Muscle layer of colon (tissue), 2 donors: ENCODE measurements at regions not wholly inside any gene's neighbourhood (a gene's known extent, or its start where the extent isn't known, plus 50 kb on each side); places are given as distances from the start of the nearest gene placed in this dataset.

Experiments used
- H3K27ac ChIP-seq: one replicate; pipeline ENCODE4 v1.7.0; 2013; ENCODE audit warnings: low read depth, mild to moderate bottlenecking, low read length, moderate library complexity
- H3K27me3 ChIP-seq, 2 donors: one replicate each; pipeline ENCODE4 v1.7.0; 2013; ENCODE audit warnings: low read length in 2 of 2, mild to moderate bottlenecking in 2 of 2; ENCODE audit not compliant: insufficient read depth in 2 of 2, control insufficient read depth in 1 of 2
- H3K36me3 ChIP-seq: one replicate; pipeline ENCODE4 v1.7.0; 2013; ENCODE audit warnings: mild to moderate bottlenecking, low read length; ENCODE audit not compliant: insufficient read depth
- H3K4me1 ChIP-seq: one replicate; pipeline ENCODE4 v1.7.0; 2013; ENCODE audit warnings: mild to moderate bottlenecking, low read length; ENCODE audit not compliant: insufficient read depth
- H3K4me3 ChIP-seq, 2 donors: one replicate each; pipeline ENCODE4 v1.7.0; 2013; ENCODE audit warnings: low read length in 2 of 2, low read depth in 1 of 2, mild to moderate bottlenecking in 1 of 2, moderate library complexity in 1 of 2
- H3K9ac ChIP-seq: one replicate; pipeline ENCODE4 v1.7.0; 2013; ENCODE audit warnings: low read length
- H3K9me3 ChIP-seq: one replicate; pipeline ENCODE4 v1.7.0; 2013; ENCODE audit warnings: mild to moderate bottlenecking, low read length
- donor health status: abdominal sarcoma.
- donor health status: Adenocarcinoma of cecum.

DNA sequence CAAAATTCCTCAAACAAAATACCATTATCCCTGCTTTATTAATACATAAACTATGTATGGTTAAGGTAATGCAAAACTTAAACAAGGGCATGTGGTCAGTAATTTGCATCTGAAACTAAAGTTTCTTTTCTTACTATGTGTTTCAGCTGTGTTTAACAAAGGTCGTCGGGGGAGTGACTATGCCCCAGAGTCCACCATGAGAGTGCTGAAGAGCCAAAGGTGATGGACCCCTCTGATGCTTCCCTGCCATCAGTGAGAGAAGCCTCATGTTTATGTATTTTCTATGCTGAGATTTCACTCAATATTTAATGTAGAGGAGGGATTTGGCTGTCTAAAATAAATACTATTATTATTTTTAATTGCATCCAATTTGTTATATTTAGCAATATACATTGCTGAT, 707.2 kb upstream of the REG3G start:
- Histone ChIP-seq H3K27ac (no peak overlapping the region), H3K36me3 (no peaks in the 10 kb centered on the region), H3K9ac (no peak overlapping the region), H3K4me1 (no peaks in the 10 kb centered on the region), H3K9me3 (no peaks in the 10 kb centered on the region), H3K27me3 (no peaks in the 10 kb centered on the region), H3K4me3 (no peak overlapping the region)

DNA sequence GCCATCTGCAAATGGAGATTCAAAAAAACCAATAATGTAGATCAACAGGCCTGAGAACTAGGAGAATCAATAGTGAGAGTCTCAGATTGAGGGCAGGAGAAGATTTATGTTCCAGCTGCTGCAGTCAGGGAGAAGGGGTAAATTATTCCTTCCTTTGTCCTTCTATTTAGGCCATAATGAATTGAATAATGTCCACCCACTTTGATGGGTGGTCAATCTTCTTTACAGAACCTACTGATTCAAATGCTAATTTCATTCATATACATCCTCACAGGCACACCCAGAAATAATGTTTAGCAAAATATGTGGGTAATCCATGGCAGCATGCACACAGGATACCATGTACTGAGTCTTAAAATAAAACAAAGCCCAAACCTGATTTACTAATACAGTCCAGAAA, 695.3 kb upstream of the REG3G start:
- Histone ChIP-seq H3K27me3 (no peaks in the 10 kb centered on the region), H3K4me1 (no peaks in the 10 kb centered on the region), H3K36me3 (no peaks in the 10 kb centered on the region), H3K9me3 (no peaks in the 10 kb centered on the region), H3K9ac (no peak overlapping the region), H3K27ac (no peak overlapping the region), H3K4me3 (no peak overlapping the region)

DNA sequence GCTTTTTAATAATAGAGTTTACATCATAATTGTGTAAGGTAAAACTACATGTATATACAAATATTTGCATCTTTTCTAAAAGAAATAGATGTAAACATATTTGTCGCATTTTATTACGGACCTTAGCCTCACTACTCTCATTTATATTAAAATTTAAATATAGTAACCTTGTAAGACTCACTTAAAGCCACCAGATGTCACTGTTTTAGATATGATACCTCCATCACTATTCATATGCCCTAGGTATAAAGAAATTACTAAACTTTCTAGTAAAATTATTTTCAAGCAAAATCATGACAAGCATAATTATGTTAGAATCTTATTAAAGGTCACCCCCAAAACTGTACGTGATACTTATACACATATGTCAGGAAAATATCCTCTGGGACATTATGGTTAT, 674.3 kb upstream of the REG3G start:
- Histone ChIP-seq H3K9ac (no peak overlapping the region), H3K4me3 (no peak overlapping the region), H3K4me1 (no peaks in the 10 kb centered on the region), H3K27ac (no peak overlapping the region), H3K36me3 (no peaks in the 10 kb centered on the region), H3K27me3 (no peaks in the 10 kb centered on the region), H3K9me3 (no peaks in the 10 kb centered on the region)

DNA sequence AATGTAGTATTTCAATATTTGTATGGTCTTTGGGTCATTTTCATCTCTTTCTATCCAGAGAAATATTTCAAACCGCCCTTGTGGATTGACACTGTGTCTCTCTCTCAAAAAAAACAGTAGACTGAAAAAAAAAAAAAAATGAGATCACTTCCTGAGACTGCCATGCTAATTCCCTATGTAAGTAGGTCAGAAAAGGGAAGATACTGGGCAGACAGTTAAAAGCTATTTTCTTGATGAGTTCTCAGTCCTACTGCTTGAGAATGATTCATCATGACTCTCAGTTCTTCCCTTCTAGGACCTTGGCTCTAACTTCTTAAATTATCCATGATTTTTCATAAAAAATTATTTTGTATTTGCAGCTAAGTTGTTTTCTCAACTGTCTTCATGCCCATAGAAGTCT, 672.3 kb upstream of the REG3G start:
- no peak overlapping the region for H3K9ac ChIP-seq
- H3K4me3 ChIP-seq = no peak overlapping the region
- H3K4me1 ChIP-seq = no peaks in the 10 kb centered on the region
- H3K36me3 ChIP-seq = no peaks in the 10 kb centered on the region
- no peak overlapping the region for H3K27ac ChIP-seq
- no peaks in the 10 kb centered on the region for H3K9me3 ChIP-seq
- no peaks in the 10 kb centered on the region for H3K27me3 ChIP-seq

DNA sequence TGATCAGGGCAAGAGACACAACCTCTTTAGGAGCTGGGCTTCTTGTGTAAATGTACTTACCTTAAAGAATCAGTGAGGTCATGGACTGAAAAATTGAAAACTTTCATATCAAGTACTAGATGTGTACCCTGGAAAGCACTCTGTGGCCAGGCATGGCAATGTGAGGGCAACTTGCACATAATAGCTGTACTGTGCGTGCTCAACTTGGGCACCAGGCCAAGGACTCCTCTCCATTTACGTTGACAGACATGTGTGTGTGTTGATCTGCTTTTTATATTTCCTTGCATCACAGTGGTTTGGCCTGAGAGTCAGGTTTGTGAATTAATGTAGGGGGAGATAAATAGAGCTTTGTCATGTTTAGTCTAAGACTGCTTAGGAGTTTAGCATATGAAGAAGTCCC, 669.5 kb upstream of the REG3G start:
- no peak overlapping the region for H3K4me3 ChIP-seq
- H3K27ac ChIP-seq = no peak overlapping the region

DNA sequence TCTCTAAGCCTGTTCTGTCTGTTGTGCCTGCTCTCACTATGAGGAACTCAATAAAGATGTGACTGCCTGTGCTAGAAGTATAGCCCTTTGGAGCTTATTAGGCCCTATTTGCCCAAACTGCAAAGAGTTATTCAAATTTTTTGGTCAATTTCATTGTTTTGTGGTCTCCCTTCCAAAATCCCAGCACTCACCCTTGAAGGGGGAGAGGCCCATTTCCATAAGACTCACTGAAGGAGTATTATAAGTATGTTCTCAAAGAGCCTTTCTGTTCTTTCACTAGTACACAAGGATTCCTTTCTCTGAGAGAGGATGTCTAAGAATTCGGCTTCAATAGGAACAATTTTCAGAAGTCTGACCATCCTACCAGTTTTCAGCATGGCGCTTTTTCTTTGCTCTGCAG, 641.9 kb upstream of the REG3G start:
- Histone ChIP-seq H3K9me3 (no peaks in the 10 kb centered on the region), H3K27me3 (no peaks in the 10 kb centered on the region), H3K4me3 (no peak overlapping the region), H3K4me1 (no peaks in the 10 kb centered on the region), H3K27ac (no peak overlapping the region), H3K36me3 (no peaks in the 10 kb centered on the region), H3K9ac (no peak overlapping the region)

More for the DNA sequence above, 669.5 kb upstream of the REG3G start:
- H3K9ac ChIP-seq = no peak overlapping the region
- no peaks in the 10 kb centered on the region for H3K9me3 ChIP-seq
- H3K36me3 ChIP-seq = no peaks in the 10 kb centered on the region
- H3K27me3 ChIP-seq = no peaks in the 10 kb centered on the region
- H3K4me1 ChIP-seq = no peaks in the 10 kb centered on the region

DNA sequence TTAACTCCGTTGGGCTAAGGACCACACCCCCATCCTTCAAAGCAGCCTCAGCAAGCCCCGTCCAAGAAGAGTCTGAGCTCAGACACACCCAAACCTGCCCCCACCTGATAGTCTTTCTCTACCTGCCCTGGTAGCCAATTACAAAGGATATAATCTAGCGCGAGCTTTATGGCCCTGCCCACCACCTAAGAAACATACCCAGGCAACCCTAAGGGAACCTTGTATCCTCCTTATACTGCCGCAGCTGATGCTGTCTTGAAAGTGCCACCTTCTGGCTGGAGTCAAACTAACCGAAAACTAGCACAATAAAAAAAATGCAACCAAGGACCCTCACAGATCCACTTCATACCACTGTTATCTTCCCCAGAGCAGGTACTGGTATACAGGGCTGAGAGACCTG, 628.3 kb upstream of the REG3G start:
- H3K9ac ChIP-seq = no peak overlapping the region
- H3K4me1 ChIP-seq = no peaks in the 10 kb centered on the region
- no peaks in the 10 kb centered on the region for H3K36me3 ChIP-seq
- no peak overlapping the region for H3K4me3 ChIP-seq
- H3K9me3 ChIP-seq = no peaks in the 10 kb centered on the region
- no peaks in the 10 kb centered on the region for H3K27me3 ChIP-seq
- H3K27ac ChIP-seq = no peak overlapping the region

DNA sequence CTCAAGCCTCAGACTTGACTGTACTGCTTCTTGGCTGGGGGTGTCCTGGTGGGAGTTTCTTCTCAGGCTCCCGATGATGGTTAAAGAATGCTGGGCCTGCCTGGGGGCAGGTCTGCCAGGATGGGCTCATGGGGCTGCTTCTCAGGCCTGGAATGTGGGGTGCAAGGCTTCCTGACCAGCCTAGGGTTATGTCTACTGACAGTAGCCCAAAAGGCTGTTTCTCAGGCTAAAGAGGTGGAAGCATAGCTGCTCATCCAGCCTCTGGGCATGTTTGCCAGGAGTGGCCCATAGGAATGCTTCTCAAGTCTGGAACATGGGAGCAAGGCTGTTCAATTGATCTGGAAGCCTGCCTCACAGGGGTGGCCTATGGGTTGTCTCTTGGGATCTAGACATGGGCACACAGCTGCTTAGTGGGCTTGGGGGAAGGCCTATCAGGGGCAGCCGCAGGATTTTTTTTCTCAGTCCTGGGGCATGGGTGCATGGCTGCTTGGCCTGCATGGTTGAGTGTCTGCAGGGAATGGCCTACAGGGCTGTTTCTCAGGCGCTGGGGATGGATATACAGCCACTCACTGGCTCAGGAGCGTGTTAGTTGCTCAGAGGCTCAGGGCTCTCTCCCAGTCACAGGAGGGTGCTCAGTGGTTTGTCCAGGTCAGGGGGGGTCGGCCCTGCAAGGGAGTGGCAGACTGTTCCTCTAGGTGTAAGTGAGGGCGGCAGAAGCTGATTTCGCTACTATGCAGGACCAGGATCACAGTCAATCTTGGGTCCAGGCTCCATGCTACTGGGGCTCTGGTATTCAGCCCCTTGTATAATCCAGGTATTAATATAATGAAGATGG, 617.3 kb upstream of the REG3G start:
- Histone ChIP-seq H3K27ac (no peak overlapping the region), H3K9ac (no peak overlapping the region), H3K4me1 (no peaks in the 10 kb centered on the region), H3K9me3 (no peaks in the 10 kb centered on the region), H3K27me3 (no peaks in the 10 kb centered on the region), H3K36me3 (no peaks in the 10 kb centered on the region), H3K4me3 (no peak overlapping the region)

DNA sequence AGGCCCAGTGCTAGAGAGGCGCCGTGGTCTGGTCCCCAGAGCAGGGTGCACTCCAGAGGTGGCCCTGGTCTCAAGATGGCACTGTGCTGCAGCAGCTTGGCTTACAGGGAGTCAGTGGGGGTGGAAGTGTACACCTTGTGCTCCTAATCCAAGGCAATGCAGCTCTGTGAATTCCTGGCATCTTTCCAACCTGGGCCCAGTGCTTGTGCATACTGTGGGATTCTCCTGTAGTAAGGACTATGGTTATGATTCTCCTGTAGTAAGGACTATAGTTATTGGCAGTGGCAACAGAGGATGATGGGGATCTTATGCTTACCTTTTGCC, 616.7 kb upstream of the REG3G start:
- H3K27me3 ChIP-seq = no peaks in the 10 kb centered on the region
- no peaks in the 10 kb centered on the region for H3K9me3 ChIP-seq
- no peak overlapping the region for H3K4me3 ChIP-seq
- H3K36me3 ChIP-seq = no peaks in the 10 kb centered on the region
- H3K4me1 ChIP-seq = no peaks in the 10 kb centered on the region
- no peak overlapping the region for H3K27ac ChIP-seq
- no peak overlapping the region for H3K9ac ChIP-seq

DNA sequence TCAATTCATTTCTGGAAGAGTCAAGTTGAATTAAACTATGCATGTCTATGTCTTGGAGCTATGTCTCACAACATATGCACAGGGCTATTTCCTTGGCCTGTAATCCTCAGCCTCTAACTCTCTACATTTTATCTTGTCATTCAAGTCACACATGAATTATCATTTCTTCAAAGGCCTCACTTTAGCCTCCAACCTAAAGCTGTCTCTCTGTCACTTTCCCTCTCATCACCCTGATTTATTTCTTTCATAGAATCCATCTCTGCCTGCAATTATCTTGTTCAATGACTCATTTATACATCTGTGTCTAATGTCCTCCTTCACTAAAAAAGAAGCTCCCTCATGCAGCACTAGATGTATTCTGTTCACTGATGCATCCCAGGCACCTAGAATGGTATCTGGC, 614.2 kb upstream of the REG3G start:
- Histone ChIP-seq H3K4me1 (no peaks in the 10 kb centered on the region), H3K27ac (no peak overlapping the region), H3K36me3 (no peaks in the 10 kb centered on the region), H3K27me3 (no peaks in the 10 kb centered on the region), H3K4me3 (no peak overlapping the region), H3K9ac (no peak overlapping the region), H3K9me3 (no peaks in the 10 kb centered on the region)

DNA sequence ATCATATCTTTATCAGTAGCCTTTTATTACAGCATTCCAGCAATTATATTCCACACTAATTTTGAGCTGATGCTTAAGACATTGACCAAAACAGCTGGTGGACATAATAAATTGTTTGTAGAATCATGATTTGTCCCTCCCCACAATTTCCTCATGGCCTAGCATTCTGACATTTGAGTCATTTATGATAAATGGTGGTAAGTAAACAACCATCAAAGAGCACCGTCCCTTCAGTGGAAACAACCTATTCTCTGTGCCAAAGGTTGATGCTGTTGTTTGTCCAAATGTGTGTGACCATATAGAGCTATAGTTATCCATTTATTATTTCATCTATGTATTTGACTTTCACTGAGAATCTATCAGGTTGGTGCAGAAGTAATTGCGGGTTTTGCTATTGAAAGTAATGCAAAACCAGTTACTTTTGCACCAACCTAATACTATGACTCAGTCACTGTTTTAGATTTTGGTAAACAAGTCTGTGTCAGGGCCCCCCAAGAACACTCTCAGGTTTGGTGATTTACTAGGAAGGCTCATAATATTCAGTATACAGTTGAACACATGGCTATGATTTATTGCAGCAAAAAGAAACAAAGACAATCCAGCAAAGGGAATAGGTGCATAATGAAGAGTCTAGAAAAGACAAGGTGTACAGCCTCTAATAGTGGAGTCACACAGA, 608.7 kb upstream of the REG3G start:
- H3K9ac ChIP-seq = no peak overlapping the region
- H3K36me3 ChIP-seq = no peaks in the 10 kb centered on the region
- no peak overlapping the region for H3K27ac ChIP-seq
- H3K4me1 ChIP-seq = no peaks in the 10 kb centered on the region
- H3K27me3 ChIP-seq = no peaks in the 10 kb centered on the region
- H3K9me3 ChIP-seq = no peaks in the 10 kb centered on the region
- H3K4me3 ChIP-seq = no peak overlapping the region

DNA sequence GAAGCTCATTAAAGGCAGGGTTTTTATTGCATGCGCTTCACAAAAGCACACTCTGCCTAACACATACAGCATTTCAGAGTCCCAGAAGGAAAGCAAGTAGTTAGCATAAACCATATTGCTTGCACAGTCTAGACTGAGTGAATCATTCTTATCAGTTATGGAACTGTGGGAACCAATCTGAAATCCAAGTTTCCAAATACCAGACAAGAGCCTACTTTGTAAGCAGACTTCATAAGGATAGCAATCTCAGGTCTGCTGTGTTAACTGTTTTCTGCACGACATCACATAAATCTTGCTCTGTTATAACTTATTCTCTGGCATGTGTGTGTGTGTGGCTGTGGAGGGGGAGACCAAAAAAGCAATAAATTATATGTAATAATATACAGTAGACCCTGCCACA, 608.1 kb upstream of the REG3G start:
- no peak overlapping the region for H3K27ac ChIP-seq
- no peaks in the 10 kb centered on the region for H3K27me3 ChIP-seq
- no peaks in the 10 kb centered on the region for H3K36me3 ChIP-seq
- H3K4me3 ChIP-seq = no peak overlapping the region
- no peaks in the 10 kb centered on the region for H3K9me3 ChIP-seq
- no peak overlapping the region for H3K9ac ChIP-seq
- H3K4me1 ChIP-seq = no peaks in the 10 kb centered on the region
